ENCODE measurements at regions not wholly inside any gene's neighbourhood (a gene's known extent, or its start where the extent isn't known, plus 50 kb on each side); places are given as distances from the start of the nearest gene placed in this dataset.

- H3K27me3 ChIP-seq (replicated peaks; ENCODE audit: insufficient read depth, low read length), result peaks cover 9% of the 10 kb centered on the region
- H3K79me2 ChIP-seq (ENCODE audit: low read length), result no peaks in the 10 kb centered on the region
- H2AFZ ChIP-seq (ENCODE audit: low read length), result no peak overlapping the region
- no peaks in the 10 kb centered on the region for H3K9me2 ChIP-seq (replicated peaks; ENCODE audit: insufficient read depth, low read length)
- DNase-seq, result no peak
- no peak overlapping the region for H3K4me2 ChIP-seq (ENCODE audit: low read depth, low read length)
- H3K4me3 ChIP-seq (ENCODE audit: low read length), result no peak overlapping the region
- H3K9me3 ChIP-seq (replicated peaks; ENCODE audit: insufficient read depth, low read length), result no peaks in the 10 kb centered on the region
- no peaks in the 10 kb centered on the region for H4K20me1 ChIP-seq (ENCODE audit: insufficient read depth, low read length)
- no peak overlapping the region for H3K27ac ChIP-seq (ENCODE audit: low read length)
- H3K36me3 ChIP-seq (replicated peaks; ENCODE audit: insufficient read depth, low read length), result no peaks in the 10 kb centered on the region
- H3K9ac ChIP-seq (ENCODE audit: low read length), result no peak overlapping the region
- no peaks in the 10 kb centered on the region for H3K4me1 ChIP-seq (ENCODE audit: low read length)
- no peaks in the 10 kb centered on the region for H3F3A ChIP-seq (ENCODE audit: insufficient read depth, low read length)
- TF ChIP-seq EZH2 (optimal IDR thresholded peaks at IDR 0.05; ENCODE audit: low read depth, low read length) (no peak), EZH2phosphoT487 (IDR thresholded peaks at IDR 0.05; ENCODE audit: low read length) (no peak), CTCF (IDR thresholded peaks at IDR 0.05; ENCODE audit: low read length) (no peak)
These were observed 63.7 kb downstream of the FOXL1 start for GRCh38 chr16:86642087-86642486.

- H3K4me2 ChIP-seq (ENCODE audit: low read depth, low read length), result no peak overlapping the region
- H3K36me3 ChIP-seq (replicated peaks; ENCODE audit: insufficient read depth, low read length), result no peaks in the 10 kb centered on the region
- no peaks in the 10 kb centered on the region for H3K9me3 ChIP-seq (replicated peaks; ENCODE audit: insufficient read depth, low read length)
- TF ChIP-seq EZH2 (optimal IDR thresholded peaks at IDR 0.05; ENCODE audit: low read depth, low read length) (no peak), CTCF (IDR thresholded peaks at IDR 0.05; ENCODE audit: low read length) (no peak), EZH2phosphoT487 (IDR thresholded peaks at IDR 0.05; ENCODE audit: low read length) (no peak)
- no peaks in the 10 kb centered on the region for H4K20me1 ChIP-seq (ENCODE audit: insufficient read depth, low read length)
- no peaks in the 10 kb centered on the region for H3K9me2 ChIP-seq (replicated peaks; ENCODE audit: insufficient read depth, low read length)
- no peak overlapping the region for H3K27ac ChIP-seq (ENCODE audit: low read length)
- H3K4me1 ChIP-seq (ENCODE audit: low read length), result no peaks in the 10 kb centered on the region
- H3K9ac ChIP-seq (ENCODE audit: low read length), result no peak overlapping the region
- peaks cover 9% of the 10 kb centered on the region for H3K27me3 ChIP-seq (replicated peaks; ENCODE audit: insufficient read depth, low read length)
- H3K79me2 ChIP-seq (ENCODE audit: low read length), result no peaks in the 10 kb centered on the region
- DNase-seq, result no peak
- no peak overlapping the region for H2AFZ ChIP-seq (ENCODE audit: low read length)
- no peak overlapping the region for H3K4me3 ChIP-seq (ENCODE audit: low read length)
- no peaks in the 10 kb centered on the region for H3F3A ChIP-seq (ENCODE audit: insufficient read depth, low read length)
These were observed 65.3 kb downstream of the FOXL1 start for GRCh38 chr16:86643671-86644070.

GRCh38 chr16:86647561-86647960, 69.2 kb downstream of the FOXL1 start:
- no peaks in the 10 kb centered on the region for H3K4me1 ChIP-seq (ENCODE audit: low read length)
- no peaks in the 10 kb centered on the region for H3K9me2 ChIP-seq (replicated peaks; ENCODE audit: insufficient read depth, low read length)
- no peak overlapping the region for H3K27ac ChIP-seq (ENCODE audit: low read length)
- H3K79me2 ChIP-seq (ENCODE audit: low read length), result no peaks in the 10 kb centered on the region
- H3K4me3 ChIP-seq (ENCODE audit: low read length), result no peak overlapping the region
- no peak for TF ChIP-seq EZH2phosphoT487 (IDR thresholded peaks at IDR 0.05; ENCODE audit: low read length)
- no peak for TF ChIP-seq CTCF (IDR thresholded peaks at IDR 0.05; ENCODE audit: low read length)
- TF ChIP-seq EZH2 (optimal IDR thresholded peaks at IDR 0.05; ENCODE audit: low read depth, low read length), result no peak
- DNase-seq, result no peak
- no peak overlapping the region for H2AFZ ChIP-seq (ENCODE audit: low read length)
- H3K9me3 ChIP-seq (replicated peaks; ENCODE audit: insufficient read depth, low read length), result no peaks in the 10 kb centered on the region
- H3K9ac ChIP-seq (ENCODE audit: low read length), result no peak overlapping the region
- no peaks in the 10 kb centered on the region for H3K36me3 ChIP-seq (replicated peaks; ENCODE audit: insufficient read depth, low read length)
- H3K4me2 ChIP-seq (ENCODE audit: low read depth, low read length), result no peak overlapping the region
- no peaks in the 10 kb centered on the region for H4K20me1 ChIP-seq (ENCODE audit: insufficient read depth, low read length)
- H3K27me3 ChIP-seq (replicated peaks; ENCODE audit: insufficient read depth, low read length), result peaks cover 5% of the 10 kb centered on the region; the same call in 1 of the 2 replicates
- H3F3A ChIP-seq (ENCODE audit: insufficient read depth, low read length), result no peaks in the 10 kb centered on the region
